ENCODE measurements at regions not wholly inside any gene's neighbourhood (a gene's known extent, or its start where the extent isn't known, plus 50 kb on each side); places are given as distances from the start of the nearest gene placed in this dataset.
A peak's percentile ranks its signal among the peaks of the same experiment; 100 is the strongest.

DNA sequence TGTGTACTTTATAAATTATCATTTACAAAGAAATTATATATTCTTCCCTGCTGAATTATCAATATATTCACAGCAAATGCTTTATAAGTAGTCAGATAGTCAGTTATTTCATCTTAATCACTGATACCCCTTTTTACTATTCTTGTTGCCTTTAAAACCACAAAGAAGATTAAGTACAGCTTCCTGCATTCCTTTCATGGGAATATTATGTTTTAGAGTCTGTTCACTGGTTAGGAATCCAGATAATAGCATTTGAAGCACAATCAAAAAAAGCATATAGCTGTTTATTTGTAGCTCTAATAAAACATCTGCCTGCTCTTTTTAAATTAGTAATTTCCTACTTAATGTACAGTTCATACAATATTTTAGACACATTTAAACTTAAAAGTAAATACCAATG is 508.9 kb downstream of the FBXO15 start:
- no peak overlapping the region for H3K4me3 ChIP-seq (ENCODE audit: low read depth, low read length)
- H3K9me3 ChIP-seq (ENCODE audit: control insufficient read depth, insufficient read depth, low read length): no peaks in the 10 kb centered on the region
- H3K27me3 ChIP-seq (ENCODE audit: control insufficient read depth, insufficient read depth, low read length): no peaks in the 10 kb centered on the region
- H3K27ac ChIP-seq (ENCODE audit: low read depth, low read length): no peak overlapping the region
- DNase-seq (ENCODE audit: low read depth in 4 of 6, low spot score in 6 of 6): peak in 1 of 6 donors; percentile 31
- no peaks in the 10 kb centered on the region for H3K4me1 ChIP-seq (ENCODE audit: control insufficient read depth, insufficient read depth, low read length)
- no peaks in the 10 kb centered on the region for H3K36me3 ChIP-seq (ENCODE audit: control insufficient read depth, insufficient read depth, low read length)

DNA sequence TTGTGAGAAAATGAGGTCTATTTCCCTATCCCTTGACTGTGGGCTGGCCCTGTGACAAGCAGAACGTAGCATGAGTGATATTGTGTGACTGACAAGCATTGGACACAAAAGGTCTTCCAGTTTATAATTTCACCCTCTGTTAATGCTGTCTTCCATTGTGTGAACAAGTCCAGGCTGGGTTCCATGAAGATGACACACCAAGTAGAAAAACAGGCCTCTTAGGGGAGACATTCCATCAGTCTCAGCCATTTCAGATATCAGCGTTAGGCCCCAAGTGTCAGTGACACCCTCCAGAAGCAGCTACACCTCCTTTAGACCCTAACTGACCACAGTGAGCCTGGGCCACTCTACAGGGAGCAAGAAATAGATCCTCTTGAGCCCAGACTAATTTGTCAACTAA is 511.3 kb downstream of the FBXO15 start:
- DNase-seq (ENCODE audit: low read depth in 4 of 6, low spot score in 6 of 6): no peak
- 100% methylated on average over 1 of the region's 2 CpGs for whole genome bisulfite sequencing (ENCODE audit: insufficient coverage)
- Histone ChIP-seq H3K9me3 (ENCODE audit: control insufficient read depth, insufficient read depth, low read length) (no peaks in the 10 kb centered on the region), H3K27me3 (ENCODE audit: control insufficient read depth, insufficient read depth, low read length) (no peaks in the 10 kb centered on the region), H3K36me3 (ENCODE audit: control insufficient read depth, insufficient read depth, low read length) (no peaks in the 10 kb centered on the region), H3K4me1 (ENCODE audit: control insufficient read depth, insufficient read depth, low read length) (no peaks in the 10 kb centered on the region), H3K27ac (ENCODE audit: low read depth, low read length) (no peak overlapping the region), H3K4me3 (ENCODE audit: low read depth, low read length) (no peak overlapping the region)

DNA sequence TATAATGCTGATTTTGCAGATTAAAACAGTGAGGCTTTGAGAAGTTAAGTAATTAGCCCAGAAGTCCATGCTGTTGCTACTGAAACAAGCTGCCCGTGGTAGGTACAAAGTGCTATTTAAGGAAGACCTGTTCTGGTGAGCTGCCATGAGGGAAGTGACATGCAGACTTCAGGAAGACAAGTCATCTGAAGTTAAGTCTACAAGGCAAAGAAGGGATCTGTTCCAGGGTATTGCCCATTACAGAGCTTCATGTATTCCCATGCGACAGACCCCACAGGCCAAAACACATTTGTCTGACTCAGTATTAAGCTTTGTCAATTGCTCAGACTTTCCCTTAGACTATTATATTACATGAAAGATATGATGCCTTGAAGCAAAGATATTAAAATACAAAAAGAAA is 520.8 kb downstream of the FBXO15 start:
- Histone ChIP-seq H3K36me3 (ENCODE audit: control insufficient read depth, insufficient read depth, low read length) (no peaks in the 10 kb centered on the region), H3K9me3 (ENCODE audit: control insufficient read depth, insufficient read depth, low read length) (no peaks in the 10 kb centered on the region), H3K27ac (ENCODE audit: low read depth, low read length) (no peak overlapping the region), H3K4me3 (ENCODE audit: low read depth, low read length) (no peak overlapping the region), H3K27me3 (ENCODE audit: control insufficient read depth, insufficient read depth, low read length) (no peaks in the 10 kb centered on the region), H3K4me1 (ENCODE audit: control insufficient read depth, insufficient read depth, low read length) (no peaks in the 10 kb centered on the region)
- 70% methylated on average over 1 of the region's 2 CpGs for WGBS (ENCODE audit: insufficient coverage)
- DNase-seq (ENCODE audit: low read depth in 4 of 6, low spot score in 6 of 6): no peak

DNA sequence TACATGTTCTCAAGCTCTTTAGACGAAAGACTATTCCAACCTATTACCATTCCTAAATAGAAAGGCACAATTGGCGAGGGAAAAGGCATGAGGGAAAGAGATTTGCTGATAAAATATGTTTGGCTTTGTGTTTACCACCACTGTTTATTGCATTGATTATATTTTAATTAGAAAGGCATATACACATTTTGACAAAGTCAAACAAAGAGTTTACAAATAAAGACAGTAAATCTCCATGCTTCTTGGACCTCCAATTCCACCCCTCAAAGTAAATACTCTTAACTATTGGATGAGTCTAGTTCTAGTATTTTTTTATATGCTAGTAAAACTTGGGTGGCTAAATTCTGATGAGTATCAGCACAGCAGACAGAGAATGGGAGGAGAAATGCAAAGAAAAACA is 521.4 kb downstream of the FBXO15 start:
- WGBS (ENCODE audit: insufficient coverage): no CpG with 5 or more reads among the region's 2 CpGs
- DNase-seq (ENCODE audit: low read depth in 4 of 6, low spot score in 6 of 6): no peak
- Histone ChIP-seq H3K4me3 (ENCODE audit: low read depth, low read length) (no peak overlapping the region), H3K27ac (ENCODE audit: low read depth, low read length) (no peak overlapping the region), H3K9me3 (ENCODE audit: control insufficient read depth, insufficient read depth, low read length) (no peaks in the 10 kb centered on the region), H3K36me3 (ENCODE audit: control insufficient read depth, insufficient read depth, low read length) (no peaks in the 10 kb centered on the region), H3K27me3 (ENCODE audit: control insufficient read depth, insufficient read depth, low read length) (no peaks in the 10 kb centered on the region), H3K4me1 (ENCODE audit: control insufficient read depth, insufficient read depth, low read length) (no peaks in the 10 kb centered on the region)

DNA sequence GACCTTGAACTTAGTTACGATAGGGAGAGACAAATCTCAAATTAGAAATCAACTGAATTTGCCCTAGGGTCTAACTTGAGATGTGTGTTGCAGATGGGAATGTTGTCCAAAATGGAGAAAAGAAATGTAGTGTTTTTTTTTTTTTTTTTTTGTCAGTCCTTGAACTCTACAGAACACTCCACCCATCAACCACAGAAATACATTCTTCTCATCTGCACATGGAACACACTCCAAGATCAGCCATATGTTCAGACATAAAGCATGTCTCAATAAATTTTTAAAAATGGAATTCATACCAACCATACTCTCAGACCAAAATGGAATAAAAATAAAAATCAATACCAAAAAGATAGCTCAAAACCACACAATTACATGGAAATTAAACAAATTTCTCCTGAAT is 526.5 kb downstream of the FBXO15 start:
- Histone ChIP-seq H3K9me3 (ENCODE audit: control insufficient read depth, insufficient read depth, low read length) (no peaks in the 10 kb centered on the region), H3K36me3 (ENCODE audit: control insufficient read depth, insufficient read depth, low read length) (no peaks in the 10 kb centered on the region), H3K4me1 (ENCODE audit: control insufficient read depth, insufficient read depth, low read length) (no peaks in the 10 kb centered on the region), H3K4me3 (ENCODE audit: low read depth, low read length) (no peak overlapping the region), H3K27ac (ENCODE audit: low read depth, low read length) (no peak overlapping the region), H3K27me3 (ENCODE audit: control insufficient read depth, insufficient read depth, low read length) (no peaks in the 10 kb centered on the region)
- no peak for DNase-seq (ENCODE audit: low read depth in 4 of 6, low spot score in 6 of 6)
- no CpG with 5 or more reads among the region's 1 CpG for WGBS (ENCODE audit: insufficient coverage)

DNA sequence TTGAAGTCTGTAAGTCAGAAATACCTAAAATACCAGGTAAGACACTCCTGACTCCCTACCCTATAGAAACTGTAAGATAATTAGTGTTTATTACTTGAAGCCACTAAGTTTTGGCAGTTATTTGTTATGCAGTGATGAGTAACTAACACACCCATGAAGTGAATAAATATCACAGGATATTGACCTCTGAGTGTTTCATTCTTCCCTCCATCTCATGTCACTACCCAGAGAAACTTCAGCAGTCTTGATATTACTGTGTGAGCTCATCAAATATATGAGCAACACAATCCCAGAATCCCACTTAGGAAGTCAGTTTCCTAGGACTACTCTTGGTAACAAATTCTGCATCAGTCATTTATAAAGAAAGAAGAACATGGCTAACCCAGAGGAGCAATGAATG is 529.7 kb downstream of the FBXO15 start:
- Histone ChIP-seq H3K27me3 (ENCODE audit: control insufficient read depth, insufficient read depth, low read length) (no peaks in the 10 kb centered on the region), H3K4me1 (ENCODE audit: control insufficient read depth, insufficient read depth, low read length) (no peaks in the 10 kb centered on the region), H3K27ac (ENCODE audit: low read depth, low read length) (no peak overlapping the region), H3K9me3 (ENCODE audit: control insufficient read depth, insufficient read depth, low read length) (no peaks in the 10 kb centered on the region), H3K4me3 (ENCODE audit: low read depth, low read length) (no peak overlapping the region), H3K36me3 (ENCODE audit: control insufficient read depth, insufficient read depth, low read length) (no peaks in the 10 kb centered on the region)
- DNase-seq (ENCODE audit: low read depth in 4 of 6, low spot score in 6 of 6): no peak

DNA sequence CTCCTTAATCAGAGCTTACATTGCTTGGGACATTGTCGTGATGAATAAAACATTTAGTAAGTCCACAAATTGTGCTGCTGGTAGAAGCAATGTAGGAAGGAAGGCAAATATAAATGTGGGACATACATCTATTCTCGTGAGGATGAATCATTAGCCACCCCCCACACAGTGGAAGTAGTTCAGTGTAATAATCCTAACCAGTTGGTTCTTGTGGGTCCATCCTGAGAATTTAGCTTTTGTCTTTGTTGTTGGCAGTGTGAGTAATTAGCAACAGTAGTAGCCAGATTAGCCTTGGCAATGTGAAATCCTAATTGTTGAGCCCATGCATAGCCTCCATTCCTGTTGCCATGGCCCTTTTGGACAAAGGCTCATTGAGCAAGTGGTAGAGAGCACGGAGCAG is 532.1 kb downstream of the FBXO15 start:
- 50% methylated on average over 1 of the region's 3 CpGs for WGBS (ENCODE audit: insufficient coverage)
- H3K27me3 ChIP-seq (ENCODE audit: control insufficient read depth, insufficient read depth, low read length): no peaks in the 10 kb centered on the region

DNA sequence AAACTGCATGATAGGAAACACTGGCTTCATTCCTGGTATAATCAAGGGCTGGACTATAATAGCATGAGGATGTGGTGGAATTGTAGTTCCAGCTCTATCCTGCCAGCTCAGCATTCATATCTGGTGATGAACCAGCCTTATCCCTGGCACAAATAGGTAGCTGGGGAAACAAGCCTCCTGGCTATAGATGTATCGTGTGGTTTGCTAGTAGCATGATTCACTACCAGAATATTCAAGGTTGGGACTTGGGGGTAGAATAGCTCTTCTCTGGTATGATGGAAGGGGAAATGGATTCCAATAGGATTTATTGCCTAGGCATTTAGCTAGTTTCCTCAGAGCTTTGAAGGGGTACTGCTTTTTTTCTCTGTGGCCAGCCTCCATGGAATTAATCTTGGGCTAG is 532.8 kb downstream of the FBXO15 start:
- Histone ChIP-seq H3K9me3 (ENCODE audit: control insufficient read depth, insufficient read depth, low read length) (no peaks in the 10 kb centered on the region), H3K27ac (ENCODE audit: low read depth, low read length) (no peak overlapping the region), H3K36me3 (ENCODE audit: control insufficient read depth, insufficient read depth, low read length) (no peaks in the 10 kb centered on the region), H3K4me3 (ENCODE audit: low read depth, low read length) (no peak overlapping the region), H3K27me3 (ENCODE audit: control insufficient read depth, insufficient read depth, low read length) (no peaks in the 10 kb centered on the region), H3K4me1 (ENCODE audit: control insufficient read depth, insufficient read depth, low read length) (no peaks in the 10 kb centered on the region)
- no CpG with 5 or more reads among the region's 1 CpG for WGBS (ENCODE audit: insufficient coverage)
- no peak for DNase-seq (ENCODE audit: low read depth in 4 of 6, low spot score in 6 of 6)

More for the DNA sequence above, 532.1 kb downstream of the FBXO15 start:
- peak in 2 of 6 donors; percentile 11 to 41 for DNase-seq (ENCODE audit: low read depth in 4 of 6, low spot score in 6 of 6)
- H3K4me1 ChIP-seq (ENCODE audit: control insufficient read depth, insufficient read depth, low read length): no peaks in the 10 kb centered on the region
- no peak overlapping the region for H3K4me3 ChIP-seq (ENCODE audit: low read depth, low read length)
- H3K36me3 ChIP-seq (ENCODE audit: control insufficient read depth, insufficient read depth, low read length): no peaks in the 10 kb centered on the region
- no peaks in the 10 kb centered on the region for H3K9me3 ChIP-seq (ENCODE audit: control insufficient read depth, insufficient read depth, low read length)
- no peak overlapping the region for H3K27ac ChIP-seq (ENCODE audit: low read depth, low read length)

DNA sequence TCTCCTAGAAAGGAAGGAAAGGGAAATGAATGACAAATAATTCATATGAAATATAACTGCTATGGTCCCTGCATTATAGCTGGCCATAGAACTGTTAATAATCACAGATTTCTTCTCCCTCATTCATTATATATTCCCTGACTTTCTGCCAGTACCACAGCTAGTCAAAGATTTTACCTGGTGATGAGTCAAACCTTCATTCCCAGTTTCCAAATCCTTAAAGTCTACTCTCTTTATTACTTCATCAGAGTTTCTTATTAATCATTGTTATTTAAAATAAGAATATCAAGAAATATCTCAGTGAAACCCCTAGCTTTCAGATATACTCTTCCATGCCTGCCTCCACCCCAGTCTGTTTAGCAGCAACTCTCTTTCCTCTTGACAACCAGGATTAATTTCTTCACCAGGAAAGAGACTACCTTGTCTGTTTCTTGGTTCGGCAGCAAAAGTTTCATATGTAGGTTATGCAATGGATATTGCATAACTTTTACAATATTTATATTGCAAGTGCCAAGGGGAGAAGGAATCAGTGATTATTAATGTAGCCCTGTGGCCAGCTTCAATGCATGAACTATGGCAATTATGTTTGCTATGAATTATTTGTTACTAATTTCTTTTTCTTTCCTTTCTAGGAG is 533.8 kb downstream of the FBXO15 start:
- no peaks in the 10 kb centered on the region for H3K9me3 ChIP-seq (ENCODE audit: control insufficient read depth, insufficient read depth, low read length)

DNA sequence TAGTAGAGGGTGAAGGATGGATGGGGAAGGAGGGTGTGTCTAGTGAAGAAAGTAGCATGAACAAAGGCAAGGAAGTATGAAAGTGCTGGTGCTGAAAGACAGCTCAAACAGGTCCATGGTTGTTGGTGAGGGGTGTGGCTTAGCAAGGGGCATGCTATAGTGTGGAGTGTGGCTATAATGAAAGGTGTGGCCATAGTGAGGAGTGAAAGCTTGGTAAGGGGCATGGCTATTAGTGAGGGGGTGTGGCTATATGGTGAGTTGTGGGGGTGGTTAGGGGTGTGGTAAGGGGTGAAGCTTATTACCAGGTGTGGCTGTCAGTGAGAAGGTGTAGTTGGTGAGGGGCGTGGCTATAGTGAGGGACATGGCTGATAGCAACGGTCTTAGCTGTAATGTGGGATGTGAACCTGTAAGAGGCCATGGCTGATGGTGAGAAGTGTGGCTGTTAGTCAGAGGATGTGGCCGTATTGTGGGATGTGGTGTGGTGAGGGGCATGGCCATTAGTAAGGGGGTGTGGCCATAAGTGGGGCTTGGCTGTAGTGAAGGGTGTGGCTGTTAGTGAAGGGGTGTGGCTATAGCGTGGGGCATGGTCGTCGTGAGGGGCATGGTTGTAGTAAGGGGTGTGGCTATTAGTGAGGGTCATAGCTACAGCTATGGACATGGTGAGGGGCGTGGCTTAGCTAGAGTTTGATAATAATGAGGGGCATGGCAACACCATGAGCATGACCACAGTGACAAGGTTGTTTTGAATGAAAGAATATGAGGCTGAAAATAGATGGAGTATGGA is 549.6 kb downstream of the FBXO15 start:
- H3K4me1 ChIP-seq (ENCODE audit: control insufficient read depth, insufficient read depth, low read length): no peaks in the 10 kb centered on the region
- H3K9me3 ChIP-seq (ENCODE audit: control insufficient read depth, insufficient read depth, low read length): no peaks in the 10 kb centered on the region
- no peaks in the 10 kb centered on the region for H3K36me3 ChIP-seq (ENCODE audit: control insufficient read depth, insufficient read depth, low read length)
- H3K4me3 ChIP-seq (ENCODE audit: low read depth, low read length): no peak overlapping the region
- WGBS (ENCODE audit: insufficient coverage): 83% methylated on average over 7 of the region's 7 CpGs
- H3K27ac ChIP-seq (ENCODE audit: low read depth, low read length): no peak overlapping the region
- no peaks in the 10 kb centered on the region for H3K27me3 ChIP-seq (ENCODE audit: control insufficient read depth, insufficient read depth, low read length)
- DNase-seq (ENCODE audit: low read depth in 4 of 6, low spot score in 6 of 6): no peak

More for the DNA sequence above, 533.8 kb downstream of the FBXO15 start:
- Histone ChIP-seq H3K4me1 (ENCODE audit: control insufficient read depth, insufficient read depth, low read length) (no peaks in the 10 kb centered on the region), H3K4me3 (ENCODE audit: low read depth, low read length) (no peak overlapping the region), H3K27me3 (ENCODE audit: control insufficient read depth, insufficient read depth, low read length) (no peaks in the 10 kb centered on the region), H3K36me3 (ENCODE audit: control insufficient read depth, insufficient read depth, low read length) (no peaks in the 10 kb centered on the region), H3K27ac (ENCODE audit: low read depth, low read length) (no peak overlapping the region)
- no peak for DNase-seq (ENCODE audit: low read depth in 4 of 6, low spot score in 6 of 6)
- no CpG with 5 or more reads among the region's 1 CpG for WGBS (ENCODE audit: insufficient coverage)
